Endothelial cell of umbilical vein (primary cell): ENCODE measurements at regions not wholly inside any gene's neighbourhood (a gene's known extent, or its start where the extent isn't known, plus 50 kb on each side); places are given as distances from the start of the nearest gene placed in this dataset.

Experiments
- EZH2 ChIP-seq: IDR thresholded peaks from 2 replicates; pipeline ENCODE4 v1.6.1; 2012; ENCODE audit warnings: borderline replicate concordance, low read depth, mild to moderate bottlenecking, moderate library complexity, low read length, inconsistent platforms; ENCODE audit not compliant: severe bottlenecking
- MAX ChIP-seq: IDR thresholded peaks from 2 replicates; pipeline ENCODE4 v1.6.1; 2011; ENCODE audit not compliant: insufficient read depth, insufficient read length
- POLR2A ChIP-seq: IDR thresholded peaks from 2 replicates; pipeline ENCODE4 v1.6.1; 2012; ENCODE audit warnings: low read depth, mild to moderate bottlenecking, control low read depth, low read length
- POLR2AphosphoS5 ChIP-seq: IDR thresholded peaks from 2 replicates; pipeline ENCODE4 v1.6.1; 2012; ENCODE audit warnings: low read depth, mild to moderate bottlenecking, control low read depth, low read length, moderate library complexity; ENCODE audit not compliant: insufficient read depth
- TF ChIP-seq, protein P1 (sequence below), 2 donors: IDR thresholded peaks; 1 replicate in 1 of 2; 2 replicates in 1 of 2; pipeline ENCODE4 v1.5.1; 2011; ENCODE audit warnings: low read length in 2 of 2, mild to moderate bottlenecking in 2 of 2, moderate library complexity in 2 of 2, control low read depth in 1 of 2, inconsistent platforms in 1 of 2, low read depth in 1 of 2; ENCODE audit not compliant: insufficient read depth in 1 of 2; ENCODE audit errors: extremely low read depth in 1 of 2

- TF ChIP-seq, protein P1, sequence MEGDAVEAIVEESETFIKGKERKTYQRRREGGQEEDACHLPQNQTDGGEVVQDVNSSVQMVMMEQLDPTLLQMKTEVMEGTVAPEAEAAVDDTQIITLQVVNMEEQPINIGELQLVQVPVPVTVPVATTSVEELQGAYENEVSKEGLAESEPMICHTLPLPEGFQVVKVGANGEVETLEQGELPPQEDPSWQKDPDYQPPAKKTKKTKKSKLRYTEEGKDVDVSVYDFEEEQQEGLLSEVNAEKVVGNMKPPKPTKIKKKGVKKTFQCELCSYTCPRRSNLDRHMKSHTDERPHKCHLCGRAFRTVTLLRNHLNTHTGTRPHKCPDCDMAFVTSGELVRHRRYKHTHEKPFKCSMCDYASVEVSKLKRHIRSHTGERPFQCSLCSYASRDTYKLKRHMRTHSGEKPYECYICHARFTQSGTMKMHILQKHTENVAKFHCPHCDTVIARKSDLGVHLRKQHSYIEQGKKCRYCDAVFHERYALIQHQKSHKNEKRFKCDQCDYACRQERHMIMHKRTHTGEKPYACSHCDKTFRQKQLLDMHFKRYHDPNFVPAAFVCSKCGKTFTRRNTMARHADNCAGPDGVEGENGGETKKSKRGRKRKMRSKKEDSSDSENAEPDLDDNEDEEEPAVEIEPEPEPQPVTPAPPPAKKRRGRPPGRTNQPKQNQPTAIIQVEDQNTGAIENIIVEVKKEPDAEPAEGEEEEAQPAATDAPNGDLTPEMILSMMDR (IDR thresholded peaks at IDR 0.05; ENCODE audit: extremely low read depth in 1 of 2, insufficient read depth in 1 of 2, low read depth in 1 of 2, low read length in 2 of 2): no peak
- no peak for TF ChIP-seq POLR2A
- TF ChIP-seq EZH2: no peak
- no peak for TF ChIP-seq POLR2AphosphoS5
- no peak for TF ChIP-seq MAX
These were observed 1532.9 kb upstream of the RAG2 start for GRCh38 chr11:38130976-38131375.
